HCEC 1CT (cell line): ENCODE measurements at regions not wholly inside any gene's neighbourhood (a gene's known extent, or its start where the extent isn't known, plus 50 kb on each side); places are given as distances from the start of the nearest gene placed in this dataset.
A peak's percentile ranks its signal among the peaks of the same experiment; 100 is the strongest.
"Not testable (repeated sequence)": the region's sequence is repeated elsewhere in the genome, so short reads cannot be mapped to it uniquely, and the experiment has no call there.

Experiments
- DNase-seq: peaks from one replicate; pipeline ENCODE4 v3.0.0-alpha.2; 2017

DNA sequence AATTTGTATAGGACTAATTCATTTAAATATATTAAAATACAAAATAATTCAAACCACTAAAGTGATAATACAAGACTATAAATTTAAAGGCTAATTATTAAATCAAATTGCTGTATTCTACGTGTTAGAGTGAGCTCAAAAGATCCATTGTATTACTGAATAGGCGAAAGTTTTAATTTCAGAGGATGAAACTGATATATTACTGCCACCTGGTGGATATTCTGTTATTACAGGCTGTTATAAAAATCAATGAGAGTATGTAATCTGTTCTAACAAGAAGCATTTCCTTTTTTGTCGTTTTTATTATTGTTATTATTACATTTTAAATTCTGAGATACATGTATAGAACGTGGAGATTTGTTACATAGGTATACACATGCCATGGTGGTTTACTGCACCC, 1239.6 kb upstream of the USP9Y start:
- peak; percentile 1 for DNase-seq

DNA sequence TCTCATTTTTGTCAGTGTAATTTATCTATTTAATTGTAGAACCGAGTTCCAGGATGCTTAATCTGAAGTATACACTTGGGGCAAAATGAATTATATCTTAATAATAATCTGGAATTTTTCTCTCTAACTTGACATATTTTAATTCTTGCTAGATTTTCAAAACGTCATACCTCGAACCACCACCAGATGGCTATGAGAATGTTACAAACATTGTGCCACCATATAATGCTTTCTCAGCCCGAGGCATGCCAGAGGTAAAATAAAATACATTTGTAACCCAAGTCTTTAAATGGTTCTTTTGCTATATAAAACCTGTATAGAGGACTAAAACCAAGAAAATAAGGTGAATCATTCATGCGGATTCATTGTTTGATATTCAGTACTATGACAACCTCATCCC, 1234.3 kb upstream of the USP9Y start:
- not testable (repeated sequence) for DNase-seq
